H9 (cell line): ENCODE measurements at regions not wholly inside any gene's neighbourhood (a gene's known extent, or its start where the extent isn't known, plus 50 kb on each side); places are given as distances from the start of the nearest gene placed in this dataset.

Source experiments
- DNase-seq: peaks from one replicate; pipeline ENCODE4 v3.0.0-alpha.2; 2017
- H2AFZ ChIP-seq: one replicate; pipeline ENCODE4 v1.6.1; 2013; ENCODE audit warnings: mild to moderate bottlenecking, low read length, control low read depth, moderate library complexity
- H2AK5ac ChIP-seq: 2 replicates; pipeline ENCODE4 v1.6.1; 2013; ENCODE audit warnings: low read length, control low read depth, mixed read lengths; ENCODE audit not compliant: insufficient read length
- H2BK120ac ChIP-seq: one replicate; pipeline ENCODE4 v1.6.1; 2013; ENCODE audit warnings: low read depth, mild to moderate bottlenecking, low read length, control low read depth, inconsistent platforms; ENCODE audit not compliant: poor library complexity, severe bottlenecking
- H2BK12ac ChIP-seq: 2 replicates; pipeline ENCODE4 v1.6.1; 2013; ENCODE audit warnings: low read length, control low read depth, mixed read lengths, low read depth; ENCODE audit not compliant: insufficient read length
- H2BK15ac ChIP-seq: 2 replicates; pipeline ENCODE4 v1.6.1; 2013; ENCODE audit warnings: low read depth, low read length, control low read depth
- H2BK20ac ChIP-seq: one replicate; pipeline ENCODE4 v1.6.1; 2013; ENCODE audit warnings: low read depth, mild to moderate bottlenecking, low read length, control low read depth, inconsistent platforms; ENCODE audit not compliant: poor library complexity, severe bottlenecking
- H2BK5ac ChIP-seq: 2 replicates; pipeline ENCODE4 v1.6.1; 2013; ENCODE audit warnings: low read length, control low read depth, mixed read lengths; ENCODE audit not compliant: insufficient read length
- H3K14ac ChIP-seq: 2 replicates; pipeline ENCODE4 v1.6.1; 2013; ENCODE audit warnings: low read length, control low read depth; ENCODE audit not compliant: insufficient read depth
- H3K18ac ChIP-seq: 2 replicates; pipeline ENCODE4 v1.6.1; 2013; ENCODE audit warnings: low read depth, mild to moderate bottlenecking, mixed read lengths, low read length, control low read depth; ENCODE audit not compliant: insufficient read length
- H3K23ac ChIP-seq: 2 replicates; pipeline ENCODE4 v1.6.1; 2013; ENCODE audit warnings: low read length, control low read depth, mixed read lengths, low read depth; ENCODE audit not compliant: insufficient read length
- H3K23me2 ChIP-seq: 2 replicates; pipeline ENCODE4 v1.6.1; 2013; ENCODE audit warnings: low read depth, mild to moderate bottlenecking, mixed read lengths, low read length, control low read depth; ENCODE audit not compliant: insufficient read length, poor library complexity, severe bottlenecking
- H3K27ac ChIP-seq: 2 replicates; pipeline ENCODE4 v1.5.1; 2013; ENCODE audit warnings: low read length, control low read depth, mixed read lengths, low read depth; ENCODE audit not compliant: insufficient read length
- H3K27me3 ChIP-seq: 2 replicates; pipeline ENCODE4 v1.6.1; 2013; ENCODE audit warnings: low read length, control low read depth, inconsistent platforms; ENCODE audit not compliant: insufficient read depth
- H3K4ac ChIP-seq: 2 replicates; pipeline ENCODE4 v1.6.1; 2013; ENCODE audit warnings: low read depth, mild to moderate bottlenecking, control low read depth, inconsistent platforms, low read length, moderate library complexity
- H3K4me1 ChIP-seq: 2 replicates; pipeline ENCODE4 v1.6.1; 2013; ENCODE audit warnings: low read length, control low read depth, inconsistent platforms; ENCODE audit not compliant: insufficient read depth
- H3K4me2 ChIP-seq: 2 replicates; pipeline ENCODE4 v1.6.1; 2013; ENCODE audit warnings: low read length, control low read depth, mixed read lengths; ENCODE audit not compliant: insufficient read length, insufficient read depth
- H3K56ac ChIP-seq: 2 replicates; pipeline ENCODE4 v1.6.1; 2013; ENCODE audit warnings: low read depth, mild to moderate bottlenecking, mixed read lengths, low read length, control low read depth; ENCODE audit not compliant: insufficient read length
- H3K79me1 ChIP-seq: 2 replicates; pipeline ENCODE4 v1.6.1; 2013; ENCODE audit warnings: low read depth, mild to moderate bottlenecking, moderate library complexity, low read length, control low read depth, inconsistent platforms; ENCODE audit not compliant: insufficient read depth, poor library complexity, severe bottlenecking
- H3K79me2 ChIP-seq: 2 replicates; pipeline ENCODE4 v1.6.1; 2013; ENCODE audit warnings: low read length, control low read depth, inconsistent platforms; ENCODE audit not compliant: insufficient read depth
- H3K9ac ChIP-seq: 2 replicates; pipeline ENCODE4 v1.6.1; 2013; ENCODE audit warnings: low read length, control low read depth, mixed read lengths; ENCODE audit not compliant: insufficient read length; ENCODE audit errors: extremely low read depth
- H3K9me3 ChIP-seq: one replicate; pipeline ENCODE4 v1.6.1; 2013; ENCODE audit warnings: low read depth, low read length, inconsistent platforms; ENCODE audit not compliant: control insufficient read depth
- H3T11ph ChIP-seq: one replicate; pipeline ENCODE4 v1.6.1; 2013; ENCODE audit warnings: mild to moderate bottlenecking, low read length, control low read depth, inconsistent platforms
- H4K20me1 ChIP-seq: one replicate; pipeline ENCODE4 v1.6.1; 2013; ENCODE audit not compliant: control insufficient read depth, insufficient read length, insufficient read depth
- H4K5ac ChIP-seq: 2 replicates; pipeline ENCODE4 v1.6.1; 2013; ENCODE audit warnings: low read depth, mild to moderate bottlenecking, mixed read lengths, low read length, control low read depth; ENCODE audit not compliant: insufficient read length
- H4K8ac ChIP-seq: replicated peaks from 2 replicates; pipeline ENCODE4 v1.6.1; 2013; ENCODE audit warnings: low read length, control low read depth, mixed read lengths, low read depth; ENCODE audit not compliant: insufficient read length
- H4K91ac ChIP-seq: 2 replicates; pipeline ENCODE4 v1.6.1; 2013; ENCODE audit warnings: low read depth, mild to moderate bottlenecking, moderate library complexity, mixed read lengths, low read length, control low read depth; ENCODE audit not compliant: insufficient read length
- H3K27ac Mint-ChIP-seq, 3 experiments: 2 replicates in 2 of 3; 3 replicates in 1 of 3; pipeline ENCODE4 v1.8.0; 2020 to 2021; ENCODE audit warnings: mixed read lengths in 3 of 3, mild to moderate bottlenecking in 1 of 3, moderate library complexity in 1 of 3
- H3K27me3 Mint-ChIP-seq: 2 replicates; pipeline ENCODE4 v1.8.0; 2021; ENCODE audit warnings: low read depth, mild to moderate bottlenecking, moderate library complexity, mixed read lengths
- H3K36me3 Mint-ChIP-seq, 3 experiments: 2 replicates in 2 of 3; 3 replicates in 1 of 3; pipeline ENCODE4 v1.8.0; 2020 to 2021; ENCODE audit warnings: low read depth in 3 of 3, mixed read lengths in 3 of 3; ENCODE audit not compliant: insufficient read depth in 1 of 3
- H3K4me1 Mint-ChIP-seq, 2 experiments: 2 replicates each; pipeline ENCODE4 v1.8.0; 2020; ENCODE audit warnings: mixed read lengths in 2 of 2
- H3K4me3 Mint-ChIP-seq, 2 experiments: 2 replicates in 1 of 2; 3 replicates in 1 of 2; pipeline ENCODE4 v1.8.0; 2020 to 2021; ENCODE audit warnings: mild to moderate bottlenecking in 2 of 2, mixed read lengths in 2 of 2, moderate library complexity in 1 of 2
- H3K9me3 Mint-ChIP-seq, 2 experiments: 2 replicates in 1 of 2; 3 replicates in 1 of 2; pipeline ENCODE4 v1.8.0; 2020; ENCODE audit warnings: mild to moderate bottlenecking in 2 of 2, mixed read lengths in 2 of 2, moderate library complexity in 1 of 2
- WGBS: extraction: QIAGEN DNeasy Blood & Tissue Kit; methylation state at CpG from one replicate; pipeline ENCODE4 v1.1.7; 2013; ENCODE audit warnings: missing lambda C conversion rate, low lambda C conversion rate, mixed read lengths; ENCODE audit not compliant: insufficient read length; ENCODE audit errors: extremely low coverage; 5-methylcytosine and 5-hydroxymethylcytosine counted together
- TF ChIP-seq, protein P1 (sequence below): fragments of 200-600 bp; sonication (generic); conservative IDR thresholded peaks from 3 replicates; pipeline ENCODE4 v1.8.0; 2021; ENCODE audit warnings: antibody characterized with exemption, mild to moderate bottlenecking

DNA sequence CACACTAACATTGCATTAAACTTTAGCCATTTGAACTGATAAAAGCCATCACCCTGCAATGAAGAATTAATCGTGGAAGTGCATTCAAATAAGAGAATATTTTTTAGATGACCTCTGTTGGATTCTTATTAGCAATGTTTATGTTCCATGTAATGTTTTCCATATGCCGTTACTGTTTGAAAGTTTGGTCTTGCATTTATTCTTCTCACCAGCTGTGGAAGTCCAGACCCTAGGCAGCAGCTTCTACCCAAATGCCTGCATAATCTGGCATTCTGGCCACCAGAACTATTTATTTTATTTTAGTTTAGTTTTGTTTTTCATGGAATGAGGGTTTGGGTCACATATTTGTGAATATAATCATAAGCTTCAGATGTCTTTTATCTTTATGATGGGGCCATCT is 140.4 kb downstream of the SAMD5 start:
- no peak overlapping the region for H2BK5ac ChIP-seq
- H2AK5ac ChIP-seq, result no peak overlapping the region
- H3K27me3 Mint-ChIP-seq, result peaks cover 4% of the 10 kb centered on the region
- H2BK12ac ChIP-seq, result no peak overlapping the region
- TF ChIP-seq, protein P1, sequence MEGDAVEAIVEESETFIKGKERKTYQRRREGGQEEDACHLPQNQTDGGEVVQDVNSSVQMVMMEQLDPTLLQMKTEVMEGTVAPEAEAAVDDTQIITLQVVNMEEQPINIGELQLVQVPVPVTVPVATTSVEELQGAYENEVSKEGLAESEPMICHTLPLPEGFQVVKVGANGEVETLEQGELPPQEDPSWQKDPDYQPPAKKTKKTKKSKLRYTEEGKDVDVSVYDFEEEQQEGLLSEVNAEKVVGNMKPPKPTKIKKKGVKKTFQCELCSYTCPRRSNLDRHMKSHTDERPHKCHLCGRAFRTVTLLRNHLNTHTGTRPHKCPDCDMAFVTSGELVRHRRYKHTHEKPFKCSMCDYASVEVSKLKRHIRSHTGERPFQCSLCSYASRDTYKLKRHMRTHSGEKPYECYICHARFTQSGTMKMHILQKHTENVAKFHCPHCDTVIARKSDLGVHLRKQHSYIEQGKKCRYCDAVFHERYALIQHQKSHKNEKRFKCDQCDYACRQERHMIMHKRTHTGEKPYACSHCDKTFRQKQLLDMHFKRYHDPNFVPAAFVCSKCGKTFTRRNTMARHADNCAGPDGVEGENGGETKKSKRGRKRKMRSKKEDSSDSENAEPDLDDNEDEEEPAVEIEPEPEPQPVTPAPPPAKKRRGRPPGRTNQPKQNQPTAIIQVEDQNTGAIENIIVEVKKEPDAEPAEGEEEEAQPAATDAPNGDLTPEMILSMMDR, result no peak
- H2BK20ac ChIP-seq, result no peak overlapping the region
- H3K4ac ChIP-seq, result no peak overlapping the region
- no peaks in the 10 kb centered on the region for H4K20me1 ChIP-seq
- no peaks in the 10 kb centered on the region; a peak in 1 of 7 replicates for H3K36me3 Mint-ChIP-seq
- H3K9me3 Mint-ChIP-seq, result no peaks in the 10 kb centered on the region
- H3K4me3 Mint-ChIP-seq, result no peak overlapping the region
- H4K91ac ChIP-seq, result no peak overlapping the region
- H3T11ph ChIP-seq, result no peak overlapping the region
- no peak overlapping the region for H3K27ac ChIP-seq
- H3K9me3 ChIP-seq, result no peaks in the 10 kb centered on the region
- H3K27ac Mint-ChIP-seq, result no peak overlapping the region
- WGBS, result no CpG with 5 or more reads among the region's 2 CpGs
- no peaks in the 10 kb centered on the region for H3K4me1 ChIP-seq
- H2AFZ ChIP-seq, result no peak overlapping the region
- H3K14ac ChIP-seq, result no peak overlapping the region
- H3K56ac ChIP-seq, result no peak overlapping the region
- no peak overlapping the region for H2BK15ac ChIP-seq
- H3K4me2 ChIP-seq, result no peak overlapping the region
- H3K79me2 ChIP-seq, result no peaks in the 10 kb centered on the region
- DNase-seq, result no peak
- no peak overlapping the region for H2BK120ac ChIP-seq
- H3K9ac ChIP-seq, result no peak overlapping the region
- H3K79me1 ChIP-seq, result no peaks in the 10 kb centered on the region
- H4K8ac ChIP-seq, result no peak overlapping the region
- H4K5ac ChIP-seq, result no peak overlapping the region
- peaks cover 6% of the 10 kb centered on the region in 2 experiments for H3K4me1 Mint-ChIP-seq
- H3K23me2 ChIP-seq, result no peaks in the 10 kb centered on the region
- no peak overlapping the region for H3K18ac ChIP-seq
- no peaks in the 10 kb centered on the region for H3K27me3 ChIP-seq
- no peak overlapping the region for H3K23ac ChIP-seq
